Medulla oblongata (tissue), 1 donor: ENCODE measurements at regions not wholly inside any gene's neighbourhood (a gene's known extent, or its start where the extent isn't known, plus 50 kb on each side); places are given as distances from the start of the nearest gene placed in this dataset.
"Not testable (repeated sequence)": the region's sequence is repeated elsewhere in the genome, so short reads cannot be mapped to it uniquely, and the experiment has no call there.

Experiments used
- DNase-seq: peaks from one replicate; pipeline ENCODE4 v3.0.0-alpha.2; 2015; ENCODE audit errors: extremely low spot score

DNA sequence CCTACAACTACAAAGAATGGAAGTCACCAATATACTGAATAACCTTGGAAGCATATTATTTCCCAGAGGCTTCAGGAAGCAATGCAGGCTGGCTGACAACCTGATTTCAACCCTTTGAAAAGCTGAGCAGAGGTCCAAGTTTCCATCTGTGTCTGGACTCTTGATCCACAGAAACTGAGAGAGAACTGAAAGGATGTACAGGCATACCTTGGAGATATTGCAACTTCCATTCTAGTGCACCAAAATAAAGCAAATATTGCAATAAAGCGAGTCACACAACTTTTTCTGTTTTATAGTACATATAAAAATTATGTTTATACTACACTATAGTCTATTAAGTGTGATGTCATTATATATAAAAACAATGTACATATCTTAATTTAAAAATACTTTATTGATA, 85.3 kb downstream of the TYW3 start:
- DNase-seq: no peak

DNA sequence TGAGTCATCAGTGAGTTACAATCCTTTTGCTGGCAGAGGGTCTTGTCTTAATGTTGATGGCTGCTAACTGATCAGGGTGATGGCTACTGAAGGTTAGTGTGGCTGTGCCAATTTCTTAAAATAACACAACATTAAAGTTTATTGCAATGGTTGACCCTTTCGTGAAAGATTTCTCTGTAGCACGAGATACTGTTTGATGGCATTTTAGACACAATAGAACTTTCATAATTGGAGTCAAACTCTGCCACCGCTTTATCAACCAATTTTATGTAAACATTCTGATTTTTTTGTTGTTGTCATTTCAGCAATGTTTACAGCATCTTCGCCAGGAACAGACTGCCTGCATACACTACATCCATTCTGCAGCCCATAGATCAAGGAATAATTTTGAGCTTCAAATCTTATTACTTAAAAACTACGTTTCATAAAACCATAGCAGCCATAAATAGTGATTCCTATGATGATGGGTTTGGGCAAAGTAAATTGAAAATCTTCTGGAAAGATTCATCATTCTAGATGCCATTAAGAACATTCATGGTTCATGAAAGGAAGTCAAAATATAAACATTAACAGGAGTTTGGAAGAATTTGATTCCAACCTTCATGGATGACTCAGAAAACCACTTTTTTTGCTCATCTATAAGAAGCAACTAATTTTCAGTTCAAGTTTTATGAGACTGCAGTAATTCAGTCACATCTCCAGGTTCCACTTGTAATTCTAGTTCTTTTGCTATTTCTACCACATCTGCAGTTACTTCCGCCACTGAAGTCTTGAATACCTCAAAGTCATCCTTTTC, 85.9 kb downstream of the TYW3 start:
- no peak for DNase-seq

- no peak for DNase-seq
Observed at GRCh38 chr1:74822851-74823401, 90.0 kb downstream of the TYW3 start.

DNA sequence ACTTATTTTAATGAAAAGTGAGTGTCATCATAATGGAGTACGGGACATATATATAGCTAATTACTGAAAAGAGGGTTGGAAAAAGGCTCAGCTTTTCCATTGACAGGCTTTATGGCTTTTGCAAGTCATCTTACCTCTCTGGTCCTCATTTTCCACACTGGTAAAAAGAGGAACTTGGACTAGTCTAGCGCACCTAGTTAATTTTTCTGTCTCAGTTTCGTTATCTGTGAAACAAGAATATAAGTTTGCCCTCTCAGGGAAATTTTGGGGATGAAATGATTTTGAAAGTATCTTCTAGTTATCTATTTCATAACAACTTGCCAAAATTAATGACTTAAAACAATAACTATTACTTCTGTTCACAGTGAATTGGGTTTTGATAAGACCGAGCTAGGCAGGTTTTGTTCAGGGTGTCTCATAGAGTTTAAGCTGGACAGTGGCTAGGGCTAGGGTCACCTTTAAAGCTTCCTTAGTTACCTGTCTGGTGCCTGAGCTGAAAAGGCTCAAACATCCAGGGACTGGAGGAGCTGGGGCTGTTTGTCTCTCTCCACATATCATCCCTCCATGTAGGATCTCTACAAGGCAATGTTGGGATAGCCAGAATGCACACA, 91.7 kb downstream of the TYW3 start:
- no peak for DNase-seq

DNA sequence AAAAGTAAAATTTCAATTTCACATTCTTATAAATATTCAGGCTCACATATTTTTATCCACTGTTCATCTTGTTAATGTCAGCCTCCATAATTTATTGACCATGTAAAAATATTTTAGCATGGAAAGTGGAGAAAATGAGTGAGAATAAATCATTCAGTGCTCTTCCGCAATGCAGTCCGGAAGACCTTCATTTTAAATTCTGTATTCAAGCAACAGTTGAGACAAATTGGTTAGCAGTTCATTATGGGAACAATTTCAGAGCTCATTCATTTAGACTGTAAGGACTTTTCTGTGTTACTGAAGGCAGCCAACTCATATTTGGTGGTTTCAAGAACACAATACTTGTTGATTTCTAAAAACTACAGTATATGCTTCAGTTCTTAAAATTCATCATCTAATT, 97.8 kb downstream of the TYW3 start:
- no peak for DNase-seq

GRCh38 chr1:74834261-74834660, 101.3 kb downstream of the TYW3 start:
- no peak for DNase-seq

DNA sequence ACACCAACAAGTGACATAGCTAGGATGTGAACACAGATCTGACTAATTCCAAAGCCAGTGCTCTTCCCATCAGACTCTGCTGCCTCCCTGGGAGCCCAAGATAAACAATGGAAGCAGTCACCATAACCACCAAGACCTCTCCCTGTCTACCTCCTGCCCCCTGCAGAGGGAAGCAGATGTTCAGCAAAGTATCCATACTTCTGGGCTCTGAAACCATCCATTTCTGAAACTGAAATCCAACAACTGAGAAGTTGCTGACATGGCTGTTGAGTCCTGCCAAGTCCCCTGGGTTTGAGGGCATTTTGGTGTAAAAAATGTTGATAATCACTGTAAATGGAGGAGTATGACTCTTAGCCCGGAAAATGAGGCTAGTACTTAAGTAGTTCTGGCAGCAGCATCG, 102.1 kb downstream of the TYW3 start:
- DNase-seq: no peak

- DNase-seq: no peak
Observed at GRCh38 chr1:74842726-74843125, 109.8 kb downstream of the TYW3 start.

DNA sequence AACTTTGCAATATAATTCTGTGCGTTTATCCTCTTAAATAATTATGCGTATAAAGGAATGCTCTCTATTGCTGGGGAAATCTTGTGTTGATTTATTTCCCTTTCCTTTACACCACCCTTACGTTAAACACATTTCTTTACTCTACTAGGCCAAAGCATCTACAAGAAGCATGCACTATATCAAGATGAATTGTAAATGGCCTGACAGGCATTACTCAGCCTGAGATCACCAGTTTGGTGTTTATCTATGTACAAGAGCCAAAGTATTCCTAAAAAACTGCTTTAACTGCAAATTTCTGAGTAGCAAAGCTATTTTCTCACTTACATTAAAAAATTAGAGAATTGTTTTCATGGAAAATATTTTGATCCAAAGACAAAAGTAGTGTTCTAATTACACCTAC, 114.8 kb downstream of the TYW3 start:
- no peak for DNase-seq

DNA sequence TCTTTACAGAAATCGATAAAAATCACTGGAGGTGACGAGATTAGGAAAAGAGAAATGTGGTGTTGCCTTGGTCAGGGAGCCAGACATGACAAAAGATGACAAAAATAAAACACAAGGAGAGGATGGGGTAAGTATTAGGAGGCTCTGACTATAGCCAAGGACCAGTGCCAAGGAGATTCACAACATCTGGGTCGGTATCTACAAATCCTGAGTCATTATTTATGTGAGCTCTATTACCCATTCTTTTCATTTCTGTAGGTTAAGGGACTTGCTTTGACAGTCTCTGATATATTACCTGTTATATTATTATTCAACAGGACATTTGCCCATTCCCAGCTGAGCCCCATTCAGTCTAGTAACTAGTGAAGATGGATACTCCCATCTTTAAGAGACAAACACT, 120.8 kb downstream of the TYW3 start:
- DNase-seq: no peak

- no peak for DNase-seq
Observed at GRCh38 chr1:74856174-74856573, 123.2 kb downstream of the TYW3 start.

DNA sequence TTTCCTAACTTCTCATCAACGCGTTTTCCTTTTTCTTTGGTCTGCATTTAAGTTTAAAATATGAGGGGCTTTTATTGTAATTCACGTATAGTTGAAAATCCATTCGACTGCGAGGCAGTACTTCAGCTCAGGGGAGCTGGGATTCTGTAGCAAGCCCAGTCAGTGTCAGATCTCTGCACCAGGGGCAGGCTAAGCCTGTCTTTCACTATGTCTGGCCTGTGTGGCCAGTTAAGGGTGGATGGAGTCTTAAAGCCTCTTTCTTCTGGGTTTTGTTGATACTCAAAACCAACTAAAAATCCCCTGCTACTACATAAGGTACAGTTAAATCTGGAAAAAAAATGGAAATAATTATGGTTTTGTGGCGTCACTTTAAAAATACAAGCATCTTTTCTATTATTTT, 124.7 kb downstream of the TYW3 start:
- DNase-seq: no peak

- no peak for DNase-seq
Observed at GRCh38 chr1:74858136-74858535, 125.2 kb downstream of the TYW3 start.

GRCh38 chr1:74861867-74862266, 128.9 kb downstream of the TYW3 start:
- no peak for DNase-seq

DNA sequence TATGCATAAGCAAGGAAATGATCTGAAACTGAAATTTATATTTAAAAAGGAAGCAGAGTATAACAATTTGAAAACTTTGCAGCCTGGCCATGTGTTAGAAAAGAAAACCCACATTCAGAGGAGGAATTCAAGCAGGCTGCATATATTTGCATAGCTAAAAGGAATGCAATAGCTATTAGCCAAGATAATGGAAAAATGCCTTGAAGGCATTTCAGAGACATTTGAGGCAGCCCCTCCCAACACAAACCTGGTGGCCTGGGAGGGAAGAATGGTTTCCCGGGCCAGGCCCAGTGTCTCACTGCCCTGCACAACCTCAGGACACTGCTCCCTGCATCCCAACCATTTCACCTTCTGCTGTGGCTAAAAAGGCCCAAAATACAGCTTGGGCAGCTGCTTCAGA, 136.8 kb downstream of the TYW3 start:
- no peak for DNase-seq

- DNase-seq: not testable (repeated sequence)
Observed at GRCh38 chr1:74877366-74877765, 144.4 kb downstream of the TYW3 start.

GRCh38 chr1:74895411-74895810, 162.5 kb downstream of the TYW3 start:
- no peak for DNase-seq

DNA sequence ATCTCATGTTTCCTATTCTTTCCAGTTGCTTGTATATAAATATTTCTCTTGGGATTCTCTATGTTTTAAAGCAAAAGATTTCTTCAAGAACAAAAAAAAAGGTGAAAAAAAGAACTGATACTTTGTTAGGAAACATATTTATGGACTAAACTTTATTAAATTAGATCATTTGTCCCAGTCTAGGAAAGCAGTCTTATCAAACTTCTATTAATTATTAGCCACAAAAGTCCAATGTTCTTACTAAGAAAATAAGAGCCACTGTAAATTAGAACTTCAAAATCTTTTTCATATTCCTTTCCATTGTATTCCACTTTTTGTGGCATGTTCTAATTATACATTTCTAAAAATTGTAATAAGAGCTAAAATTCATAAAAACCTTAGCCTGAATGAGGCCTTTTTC, 175.2 kb downstream of the TYW3 start:
- DNase-seq: no peak

GRCh38 chr1:74908797-74909196, 175.8 kb downstream of the TYW3 start:
- DNase-seq: no peak

GRCh38 chr1:74913978-74914377, 181.0 kb downstream of the TYW3 start:
- no peak for DNase-seq

GRCh38 chr1:74933500-74933899, 200.5 kb downstream of the TYW3 start:
- DNase-seq: no peak

DNA sequence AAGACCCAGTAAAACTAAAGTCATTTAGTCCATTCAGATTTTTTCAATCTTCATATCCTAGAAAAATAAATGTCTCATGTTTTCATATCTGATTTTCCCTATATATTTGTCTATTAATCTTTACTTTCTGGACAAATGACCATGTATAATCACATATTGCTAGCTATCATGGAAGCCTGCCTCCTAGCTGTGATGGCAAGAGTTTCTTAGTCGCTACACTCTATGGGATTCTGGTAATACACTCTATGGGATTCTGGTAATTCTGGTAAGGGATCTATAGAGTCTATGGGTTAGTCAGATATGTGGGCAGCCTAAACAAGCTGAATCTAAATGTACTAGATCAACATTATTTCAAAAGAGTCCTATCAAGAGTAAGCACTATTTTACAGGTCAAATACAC, 198.7 kb upstream of the LHX8 start:
- DNase-seq: no peak

DNA sequence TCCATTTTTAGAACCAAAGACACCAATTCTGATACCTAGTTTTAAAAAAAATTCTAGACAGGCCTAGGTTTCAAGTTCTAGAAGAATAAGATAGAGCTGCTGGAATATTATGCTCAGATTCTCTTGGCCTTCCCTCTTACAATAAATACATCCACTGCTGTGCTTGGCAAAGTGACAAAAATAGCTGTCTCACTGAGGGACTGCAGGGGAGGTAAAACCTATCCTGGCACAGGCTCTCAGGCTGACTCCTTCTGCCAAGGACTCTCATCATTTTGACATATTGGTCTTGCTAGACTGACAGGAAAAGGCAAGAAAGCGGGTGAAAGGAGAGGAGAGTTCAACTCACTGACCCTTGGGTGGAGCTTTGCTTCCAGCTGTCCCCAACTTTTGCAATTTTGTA, 197.0 kb upstream of the LHX8 start:
- DNase-seq: no peak
